ENCODE measurements at regions not wholly inside any gene's neighbourhood (a gene's known extent, or its start where the extent isn't known, plus 50 kb on each side); places are given as distances from the start of the nearest gene placed in this dataset.

DNA sequence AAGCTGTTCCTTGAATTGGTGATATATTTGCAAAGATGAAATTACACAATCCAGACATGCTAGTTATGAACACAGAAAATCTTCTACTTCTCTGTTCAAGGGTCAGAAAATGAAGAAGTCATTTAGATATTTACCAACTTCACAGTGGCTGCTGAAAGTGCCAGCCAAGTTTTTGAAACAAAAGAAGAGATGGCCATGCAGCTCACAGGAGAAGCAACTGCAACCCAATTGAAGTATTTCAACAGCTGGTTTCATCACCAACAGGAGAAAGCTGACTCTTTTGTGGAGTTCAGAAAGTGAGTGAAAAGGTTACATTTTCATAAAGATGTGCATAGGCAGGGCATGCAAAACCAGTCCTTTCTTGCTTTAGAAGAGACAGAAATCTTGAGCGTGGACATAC, 70.1 kb upstream of the LSM6 start:
- TF ChIP-seq, protein P1, sequence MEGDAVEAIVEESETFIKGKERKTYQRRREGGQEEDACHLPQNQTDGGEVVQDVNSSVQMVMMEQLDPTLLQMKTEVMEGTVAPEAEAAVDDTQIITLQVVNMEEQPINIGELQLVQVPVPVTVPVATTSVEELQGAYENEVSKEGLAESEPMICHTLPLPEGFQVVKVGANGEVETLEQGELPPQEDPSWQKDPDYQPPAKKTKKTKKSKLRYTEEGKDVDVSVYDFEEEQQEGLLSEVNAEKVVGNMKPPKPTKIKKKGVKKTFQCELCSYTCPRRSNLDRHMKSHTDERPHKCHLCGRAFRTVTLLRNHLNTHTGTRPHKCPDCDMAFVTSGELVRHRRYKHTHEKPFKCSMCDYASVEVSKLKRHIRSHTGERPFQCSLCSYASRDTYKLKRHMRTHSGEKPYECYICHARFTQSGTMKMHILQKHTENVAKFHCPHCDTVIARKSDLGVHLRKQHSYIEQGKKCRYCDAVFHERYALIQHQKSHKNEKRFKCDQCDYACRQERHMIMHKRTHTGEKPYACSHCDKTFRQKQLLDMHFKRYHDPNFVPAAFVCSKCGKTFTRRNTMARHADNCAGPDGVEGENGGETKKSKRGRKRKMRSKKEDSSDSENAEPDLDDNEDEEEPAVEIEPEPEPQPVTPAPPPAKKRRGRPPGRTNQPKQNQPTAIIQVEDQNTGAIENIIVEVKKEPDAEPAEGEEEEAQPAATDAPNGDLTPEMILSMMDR (IDR thresholded peaks at IDR 0.05), result no peak
- TF ChIP-seq POLR2A (IDR thresholded peaks at IDR 0.05) (no peak), POLR2AphosphoS5 (IDR thresholded peaks at IDR 0.05; ENCODE audit: insufficient read depth in 1 of 2, low read depth in 1 of 2) (no peak)
